ENCODE measurements at regions not wholly inside any gene's neighbourhood (a gene's known extent, or its start where the extent isn't known, plus 50 kb on each side); places are given as distances from the start of the nearest gene placed in this dataset.

GRCh38 chr17:70295329-70295728 is 126.0 kb downstream of the KCNJ2 start:
- TF ChIP-seq CTCF (conservative IDR thresholded peaks at IDR 0.05), result no peak
- no peak for TF ChIP-seq EZH2 (IDR thresholded peaks at IDR 0.05; ENCODE audit: low read depth)

Data from PC-9 (cell line).